ENCODE measurements at regions not wholly inside any gene's neighbourhood (a gene's known extent, or its start where the extent isn't known, plus 50 kb on each side); places are given as distances from the start of the nearest gene placed in this dataset.

DNA sequence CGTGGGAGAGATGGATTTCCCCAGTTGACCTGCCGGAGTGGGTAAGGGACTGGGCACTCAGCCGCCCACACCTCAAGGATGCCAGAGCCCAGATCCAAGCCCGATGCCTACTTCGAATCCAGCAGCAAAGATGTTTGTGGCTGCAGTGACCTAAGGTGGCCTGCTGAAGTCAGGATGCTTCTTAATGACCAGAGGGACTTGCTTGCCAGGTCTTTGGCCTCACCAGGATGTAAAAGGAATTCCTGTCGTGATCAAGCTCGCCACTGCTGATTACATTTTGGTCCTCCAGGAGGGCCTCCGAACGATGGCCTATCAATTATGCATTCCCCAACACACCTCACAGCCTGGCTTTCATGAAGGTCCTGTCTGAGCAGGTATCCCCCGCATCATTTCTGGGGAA lies 349.5 kb upstream of the ZMIZ1 start:
- no peak overlapping the region for H3K4me3 ChIP-seq (ENCODE audit: low read depth, low read length)
- TF ChIP-seq, protein P1, sequence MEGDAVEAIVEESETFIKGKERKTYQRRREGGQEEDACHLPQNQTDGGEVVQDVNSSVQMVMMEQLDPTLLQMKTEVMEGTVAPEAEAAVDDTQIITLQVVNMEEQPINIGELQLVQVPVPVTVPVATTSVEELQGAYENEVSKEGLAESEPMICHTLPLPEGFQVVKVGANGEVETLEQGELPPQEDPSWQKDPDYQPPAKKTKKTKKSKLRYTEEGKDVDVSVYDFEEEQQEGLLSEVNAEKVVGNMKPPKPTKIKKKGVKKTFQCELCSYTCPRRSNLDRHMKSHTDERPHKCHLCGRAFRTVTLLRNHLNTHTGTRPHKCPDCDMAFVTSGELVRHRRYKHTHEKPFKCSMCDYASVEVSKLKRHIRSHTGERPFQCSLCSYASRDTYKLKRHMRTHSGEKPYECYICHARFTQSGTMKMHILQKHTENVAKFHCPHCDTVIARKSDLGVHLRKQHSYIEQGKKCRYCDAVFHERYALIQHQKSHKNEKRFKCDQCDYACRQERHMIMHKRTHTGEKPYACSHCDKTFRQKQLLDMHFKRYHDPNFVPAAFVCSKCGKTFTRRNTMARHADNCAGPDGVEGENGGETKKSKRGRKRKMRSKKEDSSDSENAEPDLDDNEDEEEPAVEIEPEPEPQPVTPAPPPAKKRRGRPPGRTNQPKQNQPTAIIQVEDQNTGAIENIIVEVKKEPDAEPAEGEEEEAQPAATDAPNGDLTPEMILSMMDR (IDR thresholded peaks at IDR 0.05; ENCODE audit: low read depth, low read length), result no peak

DNA sequence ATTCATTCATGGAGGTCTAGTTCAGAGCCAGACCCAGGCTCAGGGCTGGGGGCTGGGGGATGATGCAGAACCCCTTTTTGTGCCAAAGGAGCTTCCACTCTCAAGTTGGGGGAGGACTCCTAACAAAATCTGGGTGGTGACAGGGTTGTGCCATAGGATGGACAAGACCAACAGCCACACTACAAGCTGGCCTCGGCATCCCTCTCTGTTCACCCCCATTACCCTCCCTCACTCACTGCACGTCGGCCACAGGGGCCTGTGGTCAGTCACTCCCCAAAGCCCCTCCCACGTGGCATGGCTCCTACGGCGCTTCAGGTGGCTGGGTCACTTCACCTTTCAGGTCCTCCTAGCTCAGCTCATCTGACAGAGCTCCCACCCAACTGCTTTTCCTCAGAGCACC lies 348.7 kb upstream of the ZMIZ1 start:
- TF ChIP-seq, protein P1 (IDR thresholded peaks at IDR 0.05; ENCODE audit: low read depth, low read length), result no peak
- H3K4me3 ChIP-seq (ENCODE audit: low read depth, low read length), result no peak overlapping the region

DNA sequence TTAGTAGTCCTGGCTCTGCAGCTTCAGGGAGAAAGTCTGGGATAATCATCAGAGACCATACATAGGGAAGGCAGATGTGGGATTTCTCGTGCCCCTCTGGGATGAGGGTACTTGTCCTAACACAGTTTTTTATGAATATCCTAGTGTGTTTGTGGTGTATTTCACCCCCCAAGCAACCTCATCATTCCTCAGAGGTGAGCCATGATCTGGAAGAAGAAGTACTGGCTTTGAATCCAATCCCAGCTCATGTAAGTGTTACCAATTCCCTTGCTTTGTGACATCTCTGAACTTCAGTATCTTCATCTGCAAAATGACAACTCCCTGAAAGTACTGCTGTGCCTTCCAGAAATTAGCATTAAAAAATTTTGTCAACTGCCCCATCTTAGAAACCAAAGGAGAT lies 347.5 kb upstream of the ZMIZ1 start:
- H3K4me3 ChIP-seq (ENCODE audit: low read depth, low read length), result no peak overlapping the region
- TF ChIP-seq, protein P1 (IDR thresholded peaks at IDR 0.05; ENCODE audit: low read depth, low read length), result no peak

DNA sequence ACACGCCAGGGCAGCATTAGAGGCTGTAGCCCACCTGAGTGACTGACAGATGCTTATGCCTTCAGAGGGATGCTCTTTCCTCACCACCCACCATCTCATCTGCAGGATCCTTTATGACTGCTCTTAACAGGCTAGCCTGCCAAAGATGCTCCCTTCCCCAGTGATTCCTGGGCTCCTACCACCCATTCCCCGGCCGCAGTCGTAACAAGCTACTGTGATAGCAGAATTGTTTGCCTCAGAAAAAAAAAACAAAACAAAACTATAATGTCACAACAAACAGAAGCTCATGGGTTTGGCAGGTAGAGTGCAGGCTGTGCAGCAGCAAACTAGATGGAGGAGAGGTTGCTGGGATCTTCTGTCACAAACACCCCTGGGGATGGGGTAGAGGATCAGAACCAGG lies 343.9 kb upstream of the ZMIZ1 start:
- TF ChIP-seq, protein P1 (IDR thresholded peaks at IDR 0.05; ENCODE audit: low read depth, low read length), result no peak
- H3K4me3 ChIP-seq (ENCODE audit: low read depth, low read length), result no peak overlapping the region

DNA sequence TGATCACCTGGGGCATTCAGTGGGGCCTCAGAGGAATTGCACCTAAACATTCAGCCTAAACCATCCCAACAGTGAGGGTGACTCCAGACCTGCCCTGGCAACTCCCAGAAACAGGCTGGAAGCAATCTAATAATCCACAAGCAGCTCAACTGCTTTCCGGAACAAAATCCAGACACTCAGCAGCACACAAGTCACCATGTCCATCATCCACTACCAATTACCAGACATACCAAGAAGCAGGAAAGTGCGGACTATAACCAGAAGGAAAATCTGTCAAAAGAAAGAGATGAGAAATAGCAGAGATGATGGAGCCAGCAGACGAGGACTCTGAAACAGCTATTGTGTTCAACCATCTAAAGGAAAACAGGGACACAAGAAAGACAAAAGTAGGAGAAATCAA lies 342.6 kb upstream of the ZMIZ1 start:
- TF ChIP-seq, protein P1 (IDR thresholded peaks at IDR 0.05; ENCODE audit: low read depth, low read length), result no peak
- no peak overlapping the region for H3K4me3 ChIP-seq (ENCODE audit: low read depth, low read length)

DNA sequence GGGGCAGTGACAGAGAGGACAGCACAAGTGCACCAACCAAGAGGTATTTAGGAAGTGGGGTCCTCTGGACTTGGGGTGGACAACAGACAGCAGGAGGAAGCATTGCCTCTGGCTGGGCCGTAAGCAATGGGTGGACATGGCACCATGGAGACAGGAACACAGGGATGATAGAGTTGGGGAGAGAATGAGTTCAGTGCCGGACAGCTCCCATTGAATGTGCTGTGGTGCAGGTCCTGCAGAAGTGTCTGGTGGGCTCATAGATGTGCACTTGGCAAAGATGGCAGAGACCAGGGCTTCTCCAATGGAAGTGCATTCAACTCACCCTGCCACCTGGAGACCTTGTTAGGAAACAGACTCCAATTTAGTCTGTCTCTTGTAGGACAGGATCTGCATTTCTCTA lies 341.5 kb upstream of the ZMIZ1 start:
- TF ChIP-seq, protein P1 (IDR thresholded peaks at IDR 0.05; ENCODE audit: low read depth, low read length), result no peak

DNA sequence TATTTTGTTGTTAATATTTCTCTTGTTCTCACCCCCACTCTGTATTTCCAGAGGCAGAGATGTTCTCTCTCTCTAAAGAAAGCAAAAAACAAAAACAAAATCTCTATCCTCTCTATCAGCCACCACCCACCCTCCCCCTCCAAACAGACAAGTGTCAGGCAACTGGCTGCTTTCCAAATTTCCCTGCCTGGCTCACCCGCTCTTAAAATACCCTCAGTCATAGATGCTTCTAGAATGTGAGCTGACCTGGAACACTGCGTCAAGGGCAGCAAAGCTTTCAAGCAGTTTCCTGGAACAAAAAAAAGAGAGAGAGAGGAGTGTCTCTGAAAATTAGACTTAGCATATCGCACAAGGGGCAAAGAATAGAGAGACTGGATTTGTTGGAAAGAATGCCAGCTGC lies 341.0 kb upstream of the ZMIZ1 start:
- H3K4me3 ChIP-seq (ENCODE audit: low read depth, low read length), result no peak overlapping the region
- TF ChIP-seq, protein P1 (IDR thresholded peaks at IDR 0.05; ENCODE audit: low read depth, low read length), result no peak

More for the DNA sequence above, 341.5 kb upstream of the ZMIZ1 start:
- H3K4me3 ChIP-seq (ENCODE audit: low read depth, low read length), result no peak overlapping the region
